ENCODE measurements at regions not wholly inside any gene's neighbourhood (a gene's known extent, or its start where the extent isn't known, plus 50 kb on each side); places are given as distances from the start of the nearest gene placed in this dataset.

- no peak for TF ChIP-seq CTCF (conservative IDR thresholded peaks at IDR 0.05)
- no peak overlapping the region for H3K4me3 Mint-ChIP-seq
- no peak for DNase-seq (ENCODE audit: extremely low spot score, unreplicated experiment)
- H3K4me1 Mint-ChIP-seq (ENCODE audit: unreplicated experiment) = no peaks in the 10 kb centered on the region
- H3K9me3 Mint-ChIP-seq = no peaks in the 10 kb centered on the region
- H3K36me3 Mint-ChIP-seq = no peaks in the 10 kb centered on the region
- no peak overlapping the region for H3K27ac Mint-ChIP-seq
- no peaks in the 10 kb centered on the region for H3K27me3 Mint-ChIP-seq
Measured at GRCh38 chr6:102405860-102406259, 1012.4 kb downstream of the GRIK2 start.

GRCh38 chr6:102402635-102403329 is 1009.3 kb downstream of the GRIK2 start:
- Mint-ChIP-seq H3K9me3 (no peaks in the 10 kb centered on the region), H3K27me3 (no peaks in the 10 kb centered on the region), H3K27ac (no peak overlapping the region), H3K4me3 (no peak overlapping the region), H3K4me1 (ENCODE audit: unreplicated experiment) (peaks cover 7% of the 10 kb centered on the region), H3K36me3 (no peaks in the 10 kb centered on the region)
- no peak for DNase-seq (ENCODE audit: extremely low spot score, unreplicated experiment)
- TF ChIP-seq CTCF (conservative IDR thresholded peaks at IDR 0.05) = no peak

DNA sequence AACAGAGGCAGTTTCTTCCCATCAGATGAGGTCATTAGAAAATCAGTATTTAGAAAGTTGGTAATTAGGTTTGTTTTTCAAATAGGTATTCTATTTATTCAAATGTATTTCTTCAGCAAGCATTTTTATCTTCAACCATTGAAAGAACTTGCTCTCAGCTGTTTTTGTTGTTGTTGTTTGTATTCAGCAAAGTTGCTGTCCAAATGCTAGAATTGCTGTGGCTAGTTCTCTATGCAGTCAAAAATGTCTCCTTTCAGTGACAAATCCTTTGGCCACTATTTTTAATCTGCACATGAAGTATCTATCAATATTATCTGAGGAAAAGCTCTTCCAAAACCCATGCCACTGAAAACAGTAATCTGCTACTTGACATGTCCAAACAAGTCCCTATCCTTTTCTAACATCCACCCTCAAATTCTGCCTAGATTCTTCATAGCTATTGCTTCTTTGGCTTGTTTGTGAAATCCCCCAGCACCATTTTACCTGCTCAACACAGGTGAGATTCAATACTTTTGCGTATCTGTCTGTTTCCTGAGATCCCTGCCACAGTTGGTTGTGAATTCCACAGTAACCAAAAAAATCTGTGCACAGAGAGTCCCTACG is 1005.4 kb downstream of the GRIK2 start:
- Mint-ChIP-seq H3K9me3 (no peaks in the 10 kb centered on the region), H3K4me1 (ENCODE audit: unreplicated experiment) (peaks cover 7% of the 10 kb centered on the region), H3K27me3 (no peaks in the 10 kb centered on the region), H3K27ac (no peak overlapping the region), H3K4me3 (no peak overlapping the region), H3K36me3 (no peaks in the 10 kb centered on the region)
- no peak for DNase-seq (ENCODE audit: extremely low spot score, unreplicated experiment)
- TF ChIP-seq CTCF (conservative IDR thresholded peaks at IDR 0.05) = no peak

DNA sequence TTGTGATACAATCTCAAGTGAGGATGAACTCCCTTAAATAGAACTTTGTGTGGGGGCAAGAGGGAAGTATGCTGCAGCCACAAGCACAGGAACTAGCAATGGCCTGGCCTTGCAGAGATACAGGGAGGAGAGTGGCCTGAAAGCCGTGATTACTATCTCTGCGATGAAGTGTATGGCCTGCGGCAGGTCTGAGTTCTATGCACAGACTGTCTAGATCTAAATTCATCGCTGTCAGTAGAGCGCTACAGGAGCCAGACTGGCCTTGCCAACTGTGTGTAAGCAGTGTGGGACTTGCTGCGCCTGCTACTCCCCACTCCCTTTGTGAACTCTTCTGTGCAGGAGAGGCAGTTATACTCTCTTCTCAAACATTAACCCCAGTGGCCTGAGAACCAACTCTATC is 997.0 kb downstream of the GRIK2 start:
- no peak for TF ChIP-seq CTCF (conservative IDR thresholded peaks at IDR 0.05)
- Mint-ChIP-seq H3K27ac (no peak overlapping the region), H3K27me3 (no peaks in the 10 kb centered on the region), H3K36me3 (no peaks in the 10 kb centered on the region), H3K4me3 (no peak overlapping the region), H3K4me1 (ENCODE audit: unreplicated experiment) (no peaks in the 10 kb centered on the region), H3K9me3 (no peaks in the 10 kb centered on the region)
- DNase-seq (ENCODE audit: extremely low spot score, unreplicated experiment) = no peak

DNA sequence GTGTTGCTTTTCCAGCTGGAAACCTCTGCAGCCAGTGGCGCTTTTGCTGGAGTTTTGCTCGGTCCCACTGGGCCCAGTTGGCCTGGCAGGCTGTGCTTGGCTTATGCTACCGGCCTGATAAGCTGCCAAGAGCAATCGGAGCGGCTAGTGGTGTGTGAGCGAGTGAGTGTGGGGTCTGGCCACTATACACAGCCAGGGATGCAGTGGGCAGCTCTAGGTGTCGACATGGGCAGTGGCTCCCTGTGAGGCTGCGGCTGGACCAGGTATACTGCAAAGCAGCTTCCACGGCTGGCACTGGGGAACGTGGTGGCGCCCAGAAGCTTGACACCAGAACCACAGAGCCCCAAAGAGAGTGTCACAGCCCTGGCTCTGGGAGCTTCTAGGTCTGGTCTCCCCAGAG is 996.5 kb downstream of the GRIK2 start:
- no peak for DNase-seq (ENCODE audit: extremely low spot score, unreplicated experiment)
- Mint-ChIP-seq H3K4me3 (no peak overlapping the region), H3K9me3 (no peaks in the 10 kb centered on the region), H3K27ac (no peak overlapping the region), H3K27me3 (no peaks in the 10 kb centered on the region), H3K4me1 (ENCODE audit: unreplicated experiment) (no peaks in the 10 kb centered on the region), H3K36me3 (no peaks in the 10 kb centered on the region)
- no peak for TF ChIP-seq CTCF (conservative IDR thresholded peaks at IDR 0.05)

All from type B pancreatic cell (in vitro differentiated cells).